ENCODE measurements at regions not wholly inside any gene's neighbourhood (a gene's known extent, or its start where the extent isn't known, plus 50 kb on each side); places are given as distances from the start of the nearest gene placed in this dataset.
"Not testable (repeated sequence)": the region's sequence is repeated elsewhere in the genome, so short reads cannot be mapped to it uniquely, and the experiment has no call there.

GRCh38 chr15:77868048-77868629 is 209.4 kb downstream of the TBC1D2B start:
- not testable (repeated sequence) for H3K9me3 Mint-ChIP-seq; H3K4me1 Mint-ChIP-seq (ENCODE audit: low read depth); DNase-seq; H3K36me3 Mint-ChIP-seq (ENCODE audit: insufficient read depth); H3K4me3 Mint-ChIP-seq; H3K27me3 Mint-ChIP-seq (ENCODE audit: low read depth); ATAC-seq

GRCh38 chr15:77867266-77868047 is 210.1 kb downstream of the TBC1D2B start:
- Mint-ChIP-seq H3K27me3 (ENCODE audit: low read depth) (no peaks in the 10 kb centered on the region), H3K4me3 (no peak overlapping the region), H3K36me3 (ENCODE audit: insufficient read depth) (no peaks in the 10 kb centered on the region), H3K9me3 (no peaks in the 10 kb centered on the region), H3K4me1 (ENCODE audit: low read depth) (no peaks in the 10 kb centered on the region)
- DNase-seq, result no peak
- ATAC-seq, result no peak

- H3K4me1 Mint-ChIP-seq (ENCODE audit: low read depth), result no peaks in the 10 kb centered on the region
- ATAC-seq (no peak), DNase-seq (no peak)
- H3K9me3 Mint-ChIP-seq, result no peaks in the 10 kb centered on the region
- H3K36me3 Mint-ChIP-seq (ENCODE audit: insufficient read depth), result no peaks in the 10 kb centered on the region
- H3K27me3 Mint-ChIP-seq (ENCODE audit: low read depth), result no peaks in the 10 kb centered on the region
- no peak overlapping the region for H3K4me3 Mint-ChIP-seq
These were observed 210.8 kb downstream of the TBC1D2B start for GRCh38 chr15:77866596-77867125.

- no peaks in the 10 kb centered on the region for H3K36me3 Mint-ChIP-seq (ENCODE audit: insufficient read depth)
- H3K4me1 Mint-ChIP-seq (ENCODE audit: low read depth), result no peaks in the 10 kb centered on the region
- no peak for DNase-seq
- H3K9me3 Mint-ChIP-seq, result no peaks in the 10 kb centered on the region
- no peak overlapping the region for H3K4me3 Mint-ChIP-seq
- no peaks in the 10 kb centered on the region for H3K27me3 Mint-ChIP-seq (ENCODE audit: low read depth)
- ATAC-seq, result no peak
These were observed 211.3 kb downstream of the TBC1D2B start for GRCh38 chr15:77866186-77866585.

GRCh38 chr15:77865701-77866100 is 211.8 kb downstream of the TBC1D2B start:
- Mint-ChIP-seq H3K4me1 (ENCODE audit: low read depth) (no peaks in the 10 kb centered on the region), H3K36me3 (ENCODE audit: insufficient read depth) (no peaks in the 10 kb centered on the region), H3K27me3 (ENCODE audit: low read depth) (no peaks in the 10 kb centered on the region), H3K4me3 (no peak overlapping the region), H3K9me3 (no peaks in the 10 kb centered on the region)
- no peak for ATAC-seq
- DNase-seq, result no peak

- Mint-ChIP-seq H3K9me3 (no peaks in the 10 kb centered on the region), H3K4me3 (no peak overlapping the region), H3K36me3 (ENCODE audit: insufficient read depth) (no peaks in the 10 kb centered on the region), H3K4me1 (ENCODE audit: low read depth) (no peaks in the 10 kb centered on the region), H3K27me3 (ENCODE audit: low read depth) (no peaks in the 10 kb centered on the region)
- no peak for DNase-seq
- no peak for ATAC-seq
These were observed 212.4 kb downstream of the TBC1D2B start for GRCh38 chr15:77865106-77865610.

- H3K36me3 Mint-ChIP-seq (ENCODE audit: insufficient read depth), result no peaks in the 10 kb centered on the region
- DNase-seq, result no peak
- H3K4me1 Mint-ChIP-seq (ENCODE audit: low read depth), result no peaks in the 10 kb centered on the region
- H3K4me3 Mint-ChIP-seq, result no peak overlapping the region
- no peak for ATAC-seq
- H3K9me3 Mint-ChIP-seq, result no peaks in the 10 kb centered on the region
- no peaks in the 10 kb centered on the region for H3K27me3 Mint-ChIP-seq (ENCODE audit: low read depth)
These were observed 213.1 kb downstream of the TBC1D2B start for GRCh38 chr15:77864211-77865105.

GRCh38 chr15:77863491-77864105 is 213.9 kb downstream of the TBC1D2B start:
- Mint-ChIP-seq H3K4me3 (no peak overlapping the region), H3K36me3 (ENCODE audit: insufficient read depth) (no peaks in the 10 kb centered on the region), H3K4me1 (ENCODE audit: low read depth) (no peaks in the 10 kb centered on the region), H3K9me3 (no peaks in the 10 kb centered on the region), H3K27me3 (ENCODE audit: low read depth) (no peaks in the 10 kb centered on the region)
- no peak for ATAC-seq
- no peak for DNase-seq

GRCh38 chr15:77862651-77863104 is 214.8 kb downstream of the TBC1D2B start:
- Mint-ChIP-seq H3K9me3 (no peaks in the 10 kb centered on the region), H3K36me3 (ENCODE audit: insufficient read depth) (no peaks in the 10 kb centered on the region), H3K4me1 (ENCODE audit: low read depth) (no peaks in the 10 kb centered on the region), H3K4me3 (no peak overlapping the region), H3K27me3 (ENCODE audit: low read depth) (no peaks in the 10 kb centered on the region)
- DNase-seq (no peak), ATAC-seq (no peak)

- H3K4me3 Mint-ChIP-seq; ATAC-seq; H3K36me3 Mint-ChIP-seq (ENCODE audit: insufficient read depth); DNase-seq; H3K27me3 Mint-ChIP-seq (ENCODE audit: low read depth); H3K9me3 Mint-ChIP-seq; H3K4me1 Mint-ChIP-seq (ENCODE audit: low read depth): not testable (repeated sequence)
These were observed 215.4 kb downstream of the TBC1D2B start for GRCh38 chr15:77861997-77862635.

- H3K9me3 Mint-ChIP-seq, result no peaks in the 10 kb centered on the region
- ATAC-seq (no peak), DNase-seq (no peak)
- no peaks in the 10 kb centered on the region for H3K36me3 Mint-ChIP-seq (ENCODE audit: insufficient read depth)
- H3K4me3 Mint-ChIP-seq, result no peak overlapping the region
- H3K4me1 Mint-ChIP-seq (ENCODE audit: low read depth), result no peaks in the 10 kb centered on the region
- H3K27me3 Mint-ChIP-seq (ENCODE audit: low read depth), result no peaks in the 10 kb centered on the region
These were observed 217.3 kb downstream of the TBC1D2B start for GRCh38 chr15:77860071-77860691.

- Mint-ChIP-seq H3K27me3 (ENCODE audit: low read depth) (no peaks in the 10 kb centered on the region), H3K36me3 (ENCODE audit: insufficient read depth) (no peaks in the 10 kb centered on the region), H3K9me3 (no peaks in the 10 kb centered on the region), H3K4me3 (no peak overlapping the region), H3K4me1 (ENCODE audit: low read depth) (no peaks in the 10 kb centered on the region)
- DNase-seq, result no peak
- no peak for ATAC-seq
These were observed 217.9 kb downstream of the TBC1D2B start for GRCh38 chr15:77859491-77860060.
